DND-41 (cell line): ENCODE measurements at regions not wholly inside any gene's neighbourhood (a gene's known extent, or its start where the extent isn't known, plus 50 kb on each side); places are given as distances from the start of the nearest gene placed in this dataset.

ENCODE experiments used
- EZH2 ChIP-seq: IDR thresholded peaks from 3 replicates; pipeline ENCODE4 v1.6.1; 2012; ENCODE audit warnings: borderline replicate concordance, low read depth, mild to moderate bottlenecking, moderate library complexity, low read length, inconsistent platforms; ENCODE audit not compliant: severe bottlenecking
- TF ChIP-seq, protein P1 (sequence below): IDR thresholded peaks from 2 replicates; pipeline ENCODE4 v1.5.1; 2012; ENCODE audit warnings: borderline replicate concordance, low read length, moderate library complexity, mild to moderate bottlenecking; ENCODE audit not compliant: poor library complexity, severe bottlenecking; ENCODE audit errors: extremely low read depth

DNA sequence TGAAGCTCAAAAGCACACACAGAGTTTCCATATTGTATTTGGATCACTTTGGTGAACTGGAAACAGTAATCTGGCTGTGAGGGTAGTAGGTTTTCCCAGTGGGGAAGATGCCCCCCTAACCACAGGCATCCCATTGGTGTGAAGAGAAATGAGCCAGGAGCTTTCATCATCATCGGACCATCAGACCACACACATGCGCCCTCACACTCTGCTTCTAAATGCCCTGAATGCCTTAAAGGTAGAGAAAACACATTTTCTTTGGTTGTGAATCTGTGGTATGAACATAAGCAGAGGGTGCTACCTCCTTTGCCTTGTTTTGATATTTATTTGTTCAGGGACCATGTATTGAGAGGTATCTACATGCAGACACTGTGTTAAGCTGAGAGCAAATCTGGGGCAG lies 79.0 kb upstream of the DNAH14 start:
- TF ChIP-seq, protein P1, sequence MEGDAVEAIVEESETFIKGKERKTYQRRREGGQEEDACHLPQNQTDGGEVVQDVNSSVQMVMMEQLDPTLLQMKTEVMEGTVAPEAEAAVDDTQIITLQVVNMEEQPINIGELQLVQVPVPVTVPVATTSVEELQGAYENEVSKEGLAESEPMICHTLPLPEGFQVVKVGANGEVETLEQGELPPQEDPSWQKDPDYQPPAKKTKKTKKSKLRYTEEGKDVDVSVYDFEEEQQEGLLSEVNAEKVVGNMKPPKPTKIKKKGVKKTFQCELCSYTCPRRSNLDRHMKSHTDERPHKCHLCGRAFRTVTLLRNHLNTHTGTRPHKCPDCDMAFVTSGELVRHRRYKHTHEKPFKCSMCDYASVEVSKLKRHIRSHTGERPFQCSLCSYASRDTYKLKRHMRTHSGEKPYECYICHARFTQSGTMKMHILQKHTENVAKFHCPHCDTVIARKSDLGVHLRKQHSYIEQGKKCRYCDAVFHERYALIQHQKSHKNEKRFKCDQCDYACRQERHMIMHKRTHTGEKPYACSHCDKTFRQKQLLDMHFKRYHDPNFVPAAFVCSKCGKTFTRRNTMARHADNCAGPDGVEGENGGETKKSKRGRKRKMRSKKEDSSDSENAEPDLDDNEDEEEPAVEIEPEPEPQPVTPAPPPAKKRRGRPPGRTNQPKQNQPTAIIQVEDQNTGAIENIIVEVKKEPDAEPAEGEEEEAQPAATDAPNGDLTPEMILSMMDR: no peak
- TF ChIP-seq EZH2: no peak
